ENCODE measurements at regions not wholly inside any gene's neighbourhood (a gene's known extent, or its start where the extent isn't known, plus 50 kb on each side); places are given as distances from the start of the nearest gene placed in this dataset.

GRCh38 chr5:17989567-17990563 lies 355.6 kb downstream of the TAF11L14 start:
- CTCF ChIA-PET = no interaction called here
- DNase-seq (ENCODE audit: low read depth, low spot score) (no peak), ATAC-seq (no peak)
- H3K9me3 ChIP-seq (ENCODE audit: control insufficient read depth, insufficient read depth, low read depth, low read length) = no peaks in the 10 kb centered on the region
- H3K4me1 ChIP-seq (ENCODE audit: control insufficient read depth, insufficient read depth, low read length) = no peaks in the 10 kb centered on the region
- TF ChIP-seq REST (IDR thresholded peaks at IDR 0.05; ENCODE audit: insufficient read depth in 1 of 2, low read depth in 2 of 2, low read length in 1 of 2) (no peak), SIN3A (IDR thresholded peaks at IDR 0.05; ENCODE audit: borderline replicate concordance, insufficient read depth, low read depth, low read length) (no peak), TCF7L2 (IDR thresholded peaks at IDR 0.05; ENCODE audit: low read depth, low read length) (no peak), POLR2AphosphoS5 (IDR thresholded peaks at IDR 0.05; ENCODE audit: low read depth, low read length) (no peak), CTCF (IDR thresholded peaks at IDR 0.05) (no peak)
- POLR2A ChIA-PET = no interaction called here
- H3K27ac ChIP-seq (ENCODE audit: low read length) = no peak overlapping the region
- intact Hi-C loops (cut with micrococcal nuclease; ENCODE audit: unreplicated experiment) (no loop called here), in situ Hi-C loops (cut with HindIII; ENCODE audit: low pct_unique_long_range_greater_than_20kb, low sequenced_read_pairs) (no loop called here)
- H3K27me3 ChIP-seq (ENCODE audit: control insufficient read depth, insufficient read depth, low read length) = no peaks in the 10 kb centered on the region
- no TSS peak for BruUV-seq (replicated peaks)
- no peak overlapping the region for H3K4me3 ChIP-seq (ENCODE audit: low read depth in 2 of 2, low read length in 2 of 2)
- no peaks in the 10 kb centered on the region for H3K36me3 ChIP-seq (ENCODE audit: control insufficient read depth, insufficient read depth, low read length)

GRCh38 chr5:17991775-17992174 lies 357.5 kb downstream of the TAF11L14 start:
- Histone ChIP-seq H3K4me3 (ENCODE audit: low read depth in 2 of 2, low read length in 2 of 2) (no peak overlapping the region), H3K9me3 (ENCODE audit: control insufficient read depth, insufficient read depth, low read depth, low read length) (no peaks in the 10 kb centered on the region), H3K36me3 (ENCODE audit: control insufficient read depth, insufficient read depth, low read length) (no peaks in the 10 kb centered on the region), H3K27ac (ENCODE audit: low read length) (no peak overlapping the region), H3K27me3 (ENCODE audit: control insufficient read depth, insufficient read depth, low read length) (no peaks in the 10 kb centered on the region), H3K4me1 (ENCODE audit: control insufficient read depth, insufficient read depth, low read length) (no peaks in the 10 kb centered on the region)
- no peak for ATAC-seq
- CTCF ChIA-PET = no interaction called here
- BruUV-seq (replicated peaks) = no TSS peak
- POLR2A ChIA-PET = no interaction called here
- intact Hi-C loops (cut with micrococcal nuclease; ENCODE audit: unreplicated experiment) (no loop called here), in situ Hi-C loops (cut with HindIII; ENCODE audit: low pct_unique_long_range_greater_than_20kb, low sequenced_read_pairs) (no loop called here)
- TF ChIP-seq POLR2AphosphoS5 (IDR thresholded peaks at IDR 0.05; ENCODE audit: low read depth, low read length) (no peak), CTCF (IDR thresholded peaks at IDR 0.05) (no peak), TCF7L2 (IDR thresholded peaks at IDR 0.05; ENCODE audit: low read depth, low read length) (no peak), SIN3A (IDR thresholded peaks at IDR 0.05; ENCODE audit: borderline replicate concordance, insufficient read depth, low read depth, low read length) (no peak), REST (IDR thresholded peaks at IDR 0.05; ENCODE audit: insufficient read depth in 1 of 2, low read depth in 2 of 2, low read length in 1 of 2) (no peak)
- DNase-seq (ENCODE audit: low read depth, low spot score) = no peak
